Endothelial cell (in vitro differentiated cells): ENCODE measurements at regions not wholly inside any gene's neighbourhood (a gene's known extent, or its start where the extent isn't known, plus 50 kb on each side); places are given as distances from the start of the nearest gene placed in this dataset.

Experiments
- DNase-seq: peaks from one replicate; pipeline ENCODE4 v3.0.0; 2021; ENCODE audit warnings: low spot score
- H3K27ac Mint-ChIP-seq: one replicate; pipeline ENCODE4 v1.8.0; 2021; ENCODE audit warnings: mixed read lengths, inconsistent platforms; ENCODE audit not compliant: unreplicated experiment
- H3K27me3 Mint-ChIP-seq: one replicate; pipeline ENCODE4 v1.8.0; 2021; ENCODE audit warnings: mild to moderate bottlenecking, moderate library complexity, mixed read lengths, inconsistent platforms; ENCODE audit not compliant: unreplicated experiment
- H3K36me3 Mint-ChIP-seq: one replicate; pipeline ENCODE4 v1.8.0; 2021; ENCODE audit warnings: mild to moderate bottlenecking, low read depth, mixed read lengths, inconsistent platforms; ENCODE audit not compliant: unreplicated experiment
- H3K4me1 Mint-ChIP-seq: one replicate; pipeline ENCODE4 v1.8.0; 2021; ENCODE audit warnings: mild to moderate bottlenecking, mixed read lengths, inconsistent platforms; ENCODE audit not compliant: unreplicated experiment
- H3K4me3 Mint-ChIP-seq: one replicate; pipeline ENCODE4 v1.8.0; 2021; ENCODE audit warnings: mild to moderate bottlenecking, mixed read lengths, inconsistent platforms; ENCODE audit not compliant: unreplicated experiment
- H3K9me3 Mint-ChIP-seq: one replicate; pipeline ENCODE4 v1.8.0; 2021; ENCODE audit warnings: mixed read lengths, inconsistent platforms; ENCODE audit not compliant: unreplicated experiment
- TF ChIP-seq, protein P1 (sequence below): fragments of 200-600 bp; sonication (generic); IDR thresholded peaks from one replicate; pipeline ENCODE4 v1.5.0; 2021; ENCODE audit warnings: antibody characterized with exemption; ENCODE audit not compliant: unreplicated experiment

- no peaks in the 10 kb centered on the region for H3K27me3 Mint-ChIP-seq
- TF ChIP-seq, protein P1, sequence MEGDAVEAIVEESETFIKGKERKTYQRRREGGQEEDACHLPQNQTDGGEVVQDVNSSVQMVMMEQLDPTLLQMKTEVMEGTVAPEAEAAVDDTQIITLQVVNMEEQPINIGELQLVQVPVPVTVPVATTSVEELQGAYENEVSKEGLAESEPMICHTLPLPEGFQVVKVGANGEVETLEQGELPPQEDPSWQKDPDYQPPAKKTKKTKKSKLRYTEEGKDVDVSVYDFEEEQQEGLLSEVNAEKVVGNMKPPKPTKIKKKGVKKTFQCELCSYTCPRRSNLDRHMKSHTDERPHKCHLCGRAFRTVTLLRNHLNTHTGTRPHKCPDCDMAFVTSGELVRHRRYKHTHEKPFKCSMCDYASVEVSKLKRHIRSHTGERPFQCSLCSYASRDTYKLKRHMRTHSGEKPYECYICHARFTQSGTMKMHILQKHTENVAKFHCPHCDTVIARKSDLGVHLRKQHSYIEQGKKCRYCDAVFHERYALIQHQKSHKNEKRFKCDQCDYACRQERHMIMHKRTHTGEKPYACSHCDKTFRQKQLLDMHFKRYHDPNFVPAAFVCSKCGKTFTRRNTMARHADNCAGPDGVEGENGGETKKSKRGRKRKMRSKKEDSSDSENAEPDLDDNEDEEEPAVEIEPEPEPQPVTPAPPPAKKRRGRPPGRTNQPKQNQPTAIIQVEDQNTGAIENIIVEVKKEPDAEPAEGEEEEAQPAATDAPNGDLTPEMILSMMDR, result no peak
- no peak for DNase-seq
- H3K4me1 Mint-ChIP-seq, result peaks cover 30% of the 10 kb centered on the region
- H3K36me3 Mint-ChIP-seq, result no peaks in the 10 kb centered on the region
- no peak overlapping the region for H3K4me3 Mint-ChIP-seq
- H3K27ac Mint-ChIP-seq, result no peak overlapping the region
- no peaks in the 10 kb centered on the region for H3K9me3 Mint-ChIP-seq
These were observed 328.2 kb upstream of the CNTNAP5 start for GRCh38 chr2:123696799-123697410.

DNA sequence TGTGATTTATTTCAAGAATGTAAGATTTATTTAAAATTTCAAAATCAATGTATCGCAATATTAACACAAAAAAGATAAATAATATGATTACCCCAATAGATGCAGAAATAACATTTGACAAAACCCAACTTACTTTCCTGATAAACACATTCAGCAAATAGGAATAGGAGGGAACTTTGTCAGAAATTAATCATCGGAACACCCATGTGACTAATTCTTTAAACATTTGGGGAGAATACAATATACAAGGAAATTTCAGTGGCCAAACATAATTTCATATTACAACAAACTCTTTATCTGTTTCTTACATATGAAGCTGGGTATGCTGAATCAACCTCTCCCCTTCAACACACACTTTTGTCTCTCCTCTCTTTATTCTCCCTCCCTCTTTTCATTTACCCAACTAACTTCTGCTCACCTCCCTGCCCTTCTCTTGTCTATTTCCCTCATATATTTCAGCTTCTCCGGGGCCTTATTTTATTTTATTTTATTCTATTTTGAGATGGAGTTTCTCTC is 309.6 kb upstream of the CNTNAP5 start:
- TF ChIP-seq, protein P1, result no peak
- DNase-seq, result no peak
- Mint-ChIP-seq H3K27ac (no peak overlapping the region), H3K36me3 (no peaks in the 10 kb centered on the region), H3K4me1 (no peaks in the 10 kb centered on the region), H3K9me3 (no peaks in the 10 kb centered on the region), H3K27me3 (no peaks in the 10 kb centered on the region), H3K4me3 (no peak overlapping the region)

- TF ChIP-seq, protein P1, result no peak
- Mint-ChIP-seq H3K9me3 (no peaks in the 10 kb centered on the region), H3K27ac (no peak overlapping the region), H3K4me3 (no peak overlapping the region), H3K36me3 (no peaks in the 10 kb centered on the region), H3K27me3 (no peaks in the 10 kb centered on the region), H3K4me1 (no peaks in the 10 kb centered on the region)
- DNase-seq, result no peak
These were observed 307.3 kb upstream of the CNTNAP5 start for GRCh38 chr2:123717636-123718334.

DNA sequence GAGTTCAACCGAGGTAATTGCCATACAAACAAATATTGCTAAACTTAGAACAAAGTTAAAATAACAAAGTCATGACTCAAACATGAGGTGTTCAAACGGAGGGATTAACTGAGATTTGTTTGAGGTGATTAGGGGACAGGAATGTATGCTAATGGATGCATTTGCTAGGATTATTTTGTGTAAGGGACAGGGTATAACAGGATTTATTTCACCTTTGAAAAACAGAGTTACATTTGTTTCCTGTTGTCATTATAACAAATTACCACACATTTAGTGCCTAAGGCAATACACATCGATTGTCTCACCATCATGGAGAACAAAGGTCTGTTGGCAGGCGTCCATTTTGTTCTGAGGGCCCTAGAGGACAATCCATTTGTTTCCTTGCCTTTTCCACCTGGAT is 304.3 kb upstream of the CNTNAP5 start:
- Mint-ChIP-seq H3K27ac (no peak overlapping the region), H3K4me3 (no peak overlapping the region), H3K9me3 (no peaks in the 10 kb centered on the region), H3K36me3 (no peaks in the 10 kb centered on the region), H3K27me3 (no peaks in the 10 kb centered on the region), H3K4me1 (no peaks in the 10 kb centered on the region)
- TF ChIP-seq, protein P1, result no peak
- DNase-seq, result no peak

GRCh38 chr2:123723706-123724105 is 301.4 kb upstream of the CNTNAP5 start:
- no peak for DNase-seq
- no peaks in the 10 kb centered on the region for H3K36me3 Mint-ChIP-seq
- no peaks in the 10 kb centered on the region for H3K9me3 Mint-ChIP-seq
- H3K4me3 Mint-ChIP-seq, result no peak overlapping the region
- TF ChIP-seq, protein P1, result no peak
- no peak overlapping the region for H3K27ac Mint-ChIP-seq
- no peaks in the 10 kb centered on the region for H3K27me3 Mint-ChIP-seq
- no peaks in the 10 kb centered on the region for H3K4me1 Mint-ChIP-seq
